SH-SY5Y (cell line): ENCODE measurements at regions not wholly inside any gene's neighbourhood (a gene's known extent, or its start where the extent isn't known, plus 50 kb on each side); places are given as distances from the start of the nearest gene placed in this dataset.

Source experiments
- GATA2 ChIP-seq: IDR thresholded peaks from 2 replicates; pipeline ENCODE4 v1.6.1; 2011; ENCODE audit warnings: mild to moderate bottlenecking, low read depth, low read length
- GATA3 ChIP-seq: IDR thresholded peaks from 2 replicates; pipeline ENCODE4 v1.6.1; 2011; ENCODE audit warnings: low read depth, mild to moderate bottlenecking, low read length, moderate library complexity

- TF ChIP-seq GATA2 (no peak), GATA3 (no peak)
These were observed 654.1 kb upstream of the RBFOX1 start for GRCh38 chr16:6678586-6678985.
